ENCODE measurements at regions not wholly inside any gene's neighbourhood (a gene's known extent, or its start where the extent isn't known, plus 50 kb on each side); places are given as distances from the start of the nearest gene placed in this dataset.

- no peak overlapping the region for H2AK5ac ChIP-seq (ENCODE audit: low read depth, low read length)
- H3K18ac ChIP-seq (ENCODE audit: low read depth, low read length), result no peak overlapping the region
- H4K8ac ChIP-seq (ENCODE audit: low read depth in 2 of 2, low read length in 2 of 2), result no peak overlapping the region
- ChIA-PET POLR2A (ENCODE audit: unreplicated experiment) (no interaction called here), CTCF (no interaction called here)
- H3K4ac ChIP-seq (ENCODE audit: low read depth, low read length), result no peak overlapping the region
- no peak overlapping the region for H2AK9ac ChIP-seq (replicated peaks; ENCODE audit: low read depth, low read length, poor library complexity)
- no peak overlapping the region for H4K5ac ChIP-seq (ENCODE audit: low read depth, low read length)
- no peak overlapping the region for H2BK15ac ChIP-seq (ENCODE audit: low read depth, low read length)
- H3K27ac ChIP-seq (ENCODE audit: insufficient read depth, low read length), result no peak overlapping the region
- no TSS peak for BruUV-seq (replicated peaks)
- DNase-seq, result no peak
- in situ Hi-C loops (cut with MboI; ENCODE audit: low sequenced_read_pairs) (no loop called here), intact Hi-C loops (cut with micrococcal nuclease) (no loop called here), dilution Hi-C loops (cut with HindIII; ENCODE audit: low sequenced_read_pairs, unreplicated experiment) (no loop called here)
- H4K91ac ChIP-seq (ENCODE audit: insufficient read depth, low read depth, low read length), result no peak overlapping the region
- H3K4me3 ChIP-seq (ENCODE audit: insufficient read depth, low read depth, low read length), result no peak overlapping the region
- TF ChIP-seq MAFK (IDR thresholded peaks at IDR 0.05; ENCODE audit: low read depth, low read length), result no peak
- TF ChIP-seq CHD1 (IDR thresholded peaks at IDR 0.05; ENCODE audit: low read depth, low read length), result no peak
- TF ChIP-seq MXI1 (IDR thresholded peaks at IDR 0.05; ENCODE audit: borderline replicate concordance, low read depth, low read length), result no peak
- TF ChIP-seq FOS (IDR thresholded peaks at IDR 0.05; ENCODE audit: low read depth, low read length), result no peak
- no peak for TF ChIP-seq RAD21 (IDR thresholded peaks at IDR 0.05; ENCODE audit: low read length)
- TF ChIP-seq BHLHE40 (IDR thresholded peaks at IDR 0.05; ENCODE audit: low read depth, low read length), result no peak
- TF ChIP-seq CEBPB (IDR thresholded peaks at IDR 0.05; ENCODE audit: low read depth, low read length), result no peak
- TF ChIP-seq MAZ (IDR thresholded peaks at IDR 0.05; ENCODE audit: borderline replicate concordance, low read depth, low read length), result no peak
- no peak for TF ChIP-seq RCOR1 (IDR thresholded peaks at IDR 0.05; ENCODE audit: insufficient replicate concordance, low read length)
- TF ChIP-seq NFE2L2 (IDR thresholded peaks at IDR 0.05; ENCODE audit: low read depth, low read length), result no peak
- no peak for TF ChIP-seq CTCF (conservative IDR thresholded peaks at IDR 0.05; ENCODE audit: low read depth, low read length)
- no peak for TF ChIP-seq ELK1 (IDR thresholded peaks at IDR 0.05; ENCODE audit: borderline replicate concordance, low read depth, low read length)
- TF ChIP-seq USF2 (IDR thresholded peaks at IDR 0.05; ENCODE audit: low read depth, low read length), result no peak
- no peak for TF ChIP-seq RFX5 (IDR thresholded peaks at IDR 0.05; ENCODE audit: low read depth, low read length)
- TF ChIP-seq SMC3 (IDR thresholded peaks at IDR 0.05; ENCODE audit: low read depth, low read length), result no peak
- no peak for TF ChIP-seq POLR2A (IDR thresholded peaks at IDR 0.05; ENCODE audit: low read depth, low read length)
- no peak overlapping the region for H3K4me2 ChIP-seq (ENCODE audit: low read depth, low read length)
- H2BK5ac ChIP-seq (ENCODE audit: low read depth, low read length, poor library complexity, severe bottlenecking), result no peak overlapping the region
- no peak overlapping the region for H3K56ac ChIP-seq (ENCODE audit: extremely low read depth, insufficient read depth, low read length)
- no peaks in the 10 kb centered on the region for H4K20me1 ChIP-seq (ENCODE audit: insufficient read depth, low read length)
- no CpG with 5 or more reads among the region's 3 CpGs for WGBS, 2 experiments (ENCODE audit: extremely low coverage in 2 of 2, insufficient read length in 1 of 2)
- no peak overlapping the region for H3K23ac ChIP-seq (ENCODE audit: low read depth, low read length)
- no peak overlapping the region for H3K14ac ChIP-seq (replicated peaks; ENCODE audit: low read depth, low read length)
- no peaks in the 10 kb centered on the region for H3K4me1 ChIP-seq (ENCODE audit: control insufficient read depth, insufficient read depth, low read length)
- H2BK20ac ChIP-seq (ENCODE audit: low read depth, low read length), result no peak overlapping the region
- H3K36me3 ChIP-seq (ENCODE audit: control insufficient read depth, insufficient read depth, low read length), result no peaks in the 10 kb centered on the region
- no peaks in the 10 kb centered on the region for H3K27me3 ChIP-seq (ENCODE audit: control insufficient read depth, insufficient read depth, low read length)
- H2BK120ac ChIP-seq (ENCODE audit: low read depth, low read length), result no peak overlapping the region
- ATAC-seq (ENCODE audit: low read depth), result no peak
- H3K9me1 ChIP-seq (ENCODE audit: insufficient read depth, low read length), result no peaks in the 10 kb centered on the region
- H2AFZ ChIP-seq (replicated peaks; ENCODE audit: low read length, poor library complexity), result no peak overlapping the region
- H3K9me3 ChIP-seq (ENCODE audit: control insufficient read depth, insufficient read depth, low read length), result no peaks in the 10 kb centered on the region
- H3K79me1 ChIP-seq (ENCODE audit: low read depth in 1 of 2, low read length in 2 of 2), result no peaks in the 10 kb centered on the region
- no peak overlapping the region for H3K9ac ChIP-seq (ENCODE audit: low read depth, low read length)
Observed at GRCh38 chr3:147649475-147649874, 240.3 kb downstream of the ZIC1 start.

All from IMR-90 (cell line).